Activated CD8-positive, alpha-beta memory T cell treated with anti-CD3 and anti-CD28 coated beads, Interleukin-2, amount 10 ng/mL, durations not matched to agents 7 days and 5 days (primary cell): ENCODE measurements at regions not wholly inside any gene's neighbourhood (a gene's known extent, or its start where the extent isn't known, plus 50 kb on each side); places are given as distances from the start of the nearest gene placed in this dataset.

ENCODE experiments used
- ATAC-seq: fragments of 150-1000 bp; cut with Tn5 transposase; one replicate; pipeline ENCODE4 v1.10.0; 2021; ENCODE audit warnings: moderate library complexity
- CTCF ChIA-PET: fragments of 350-600 bp; sonication (Branson Sonifier 250); formaldehyde crosslinking; loops from one replicate; lab custom pipeline; 2021; ENCODE audit warnings: antibody characterized with exemption; lab: Charles Lee
- DNase-seq: peaks from one replicate; pipeline ENCODE4 v3.0.0-alpha.2; 2020
- H3K27ac Mint-ChIP-seq: one replicate; pipeline ENCODE4 v1.8.0; 2021; ENCODE audit warnings: mild to moderate bottlenecking, mixed read lengths
- H3K27me3 Mint-ChIP-seq: one replicate; pipeline ENCODE4 v1.8.0; 2021; ENCODE audit warnings: mixed read lengths
- H3K36me3 Mint-ChIP-seq: one replicate; pipeline ENCODE4 v1.8.0; 2021; ENCODE audit warnings: mild to moderate bottlenecking, mixed read lengths
- H3K4me1 Mint-ChIP-seq: one replicate; pipeline ENCODE4 v1.8.0; 2021; ENCODE audit warnings: mixed read lengths
- H3K4me3 Mint-ChIP-seq: one replicate; pipeline ENCODE4 v1.8.0; 2021; ENCODE audit warnings: mild to moderate bottlenecking, moderate library complexity, mixed read lengths
- H3K9me3 Mint-ChIP-seq: one replicate; pipeline ENCODE4 v1.8.0; 2022; ENCODE audit warnings: low read depth, mixed read lengths

DNA sequence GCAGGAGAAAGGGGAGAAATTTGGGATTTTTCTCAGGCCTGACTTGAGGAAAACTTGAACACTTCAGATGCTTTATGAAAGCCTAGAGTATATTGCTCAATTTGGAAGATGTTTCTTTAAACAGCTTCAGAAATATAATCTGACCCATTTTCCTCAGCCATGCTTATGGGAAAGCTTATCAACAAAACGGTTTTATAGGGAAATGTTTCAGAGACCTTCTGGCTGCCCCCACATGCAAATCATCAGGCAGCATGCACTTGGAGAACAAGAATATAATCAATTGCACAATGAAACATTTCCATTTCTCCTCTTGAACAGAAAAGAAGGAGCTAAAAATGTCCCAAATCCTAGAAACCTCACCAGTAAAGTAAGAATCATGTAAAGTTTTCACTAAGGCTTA, 411.2 kb upstream of the ETAA1 start:
- Mint-ChIP-seq H3K27ac (no peak overlapping the region), H3K27me3 (no peaks in the 10 kb centered on the region), H3K36me3 (no peaks in the 10 kb centered on the region), H3K9me3 (no peaks in the 10 kb centered on the region), H3K4me3 (no peak overlapping the region), H3K4me1 (no peaks in the 10 kb centered on the region)
- no peak for ATAC-seq
- CTCF ChIA-PET: no interaction called here
- no peak for DNase-seq

DNA sequence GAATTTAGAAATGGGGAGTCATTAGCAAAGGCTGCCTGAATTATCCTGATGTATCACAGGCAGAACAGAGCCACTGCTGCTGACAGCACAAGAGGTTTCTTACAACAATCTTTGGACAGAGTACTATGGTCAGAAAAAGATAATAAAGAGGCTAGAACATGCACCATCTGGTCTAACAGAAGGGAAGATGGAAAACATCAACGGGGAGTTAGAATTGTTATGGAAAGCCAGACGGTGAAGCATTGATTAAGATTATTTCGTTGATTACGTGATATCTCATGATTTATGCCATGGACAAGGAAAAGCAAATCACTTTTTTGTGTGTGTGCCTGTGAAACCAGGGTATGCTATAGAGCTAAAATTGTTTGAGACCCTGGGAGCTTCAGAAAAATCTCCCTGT, 409.4 kb upstream of the ETAA1 start:
- ATAC-seq (no peak), DNase-seq (no peak)
- H3K27me3 Mint-ChIP-seq: no peaks in the 10 kb centered on the region
- CTCF ChIA-PET: no interaction called here
- H3K27ac Mint-ChIP-seq: no peak overlapping the region
- no peaks in the 10 kb centered on the region for H3K4me1 Mint-ChIP-seq
- H3K4me3 Mint-ChIP-seq: no peak overlapping the region
- H3K36me3 Mint-ChIP-seq: no peaks in the 10 kb centered on the region
- H3K9me3 Mint-ChIP-seq: no peaks in the 10 kb centered on the region

DNA sequence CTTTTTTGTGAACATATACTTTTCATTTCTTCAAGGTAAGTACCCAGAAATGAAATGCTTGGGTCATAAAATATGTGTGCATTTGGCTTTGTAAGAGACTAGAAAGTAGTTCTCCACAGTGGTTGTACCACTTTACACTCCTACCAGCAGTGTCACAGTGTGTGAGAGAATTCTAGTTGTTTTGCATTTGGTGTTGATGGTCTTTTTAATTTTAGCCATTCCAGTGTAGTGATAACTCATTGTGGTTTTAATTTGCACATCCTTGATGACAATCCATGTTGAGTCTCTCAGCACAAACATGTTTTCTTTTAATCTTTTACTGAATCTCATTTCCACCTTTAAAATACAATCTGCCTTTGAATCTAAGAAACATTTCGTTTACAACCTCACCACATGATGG, 402.5 kb upstream of the ETAA1 start:
- H3K27me3 Mint-ChIP-seq: no peaks in the 10 kb centered on the region
- H3K27ac Mint-ChIP-seq: no peak overlapping the region
- no peak overlapping the region for H3K4me3 Mint-ChIP-seq
- H3K4me1 Mint-ChIP-seq: no peaks in the 10 kb centered on the region
- CTCF ChIA-PET: no interaction called here
- peaks cover 5% of the 10 kb centered on the region for H3K9me3 Mint-ChIP-seq
- no peak for ATAC-seq
- no peak for DNase-seq
- no peaks in the 10 kb centered on the region for H3K36me3 Mint-ChIP-seq

DNA sequence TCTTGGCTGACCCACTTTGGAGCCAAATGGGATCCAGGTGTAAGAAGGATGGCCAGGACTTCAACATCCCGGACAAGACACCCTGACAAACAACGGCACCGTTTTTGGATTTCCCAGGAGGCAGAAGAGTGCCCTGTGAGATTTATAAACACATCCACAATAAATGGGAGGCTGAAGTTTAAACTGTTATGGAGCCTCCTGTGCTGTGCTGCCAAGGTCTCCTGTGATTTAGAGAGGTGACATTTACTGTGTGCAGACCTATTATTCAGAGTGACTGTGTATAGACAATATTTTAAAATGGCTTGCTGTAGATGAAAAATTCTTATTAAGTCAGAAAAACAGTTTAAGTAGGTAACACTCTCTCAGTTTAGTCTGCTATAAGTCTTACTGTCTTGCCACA, 401.5 kb upstream of the ETAA1 start:
- Mint-ChIP-seq H3K9me3 (peaks cover 5% of the 10 kb centered on the region), H3K27ac (no peak overlapping the region), H3K4me1 (no peaks in the 10 kb centered on the region), H3K36me3 (no peaks in the 10 kb centered on the region), H3K4me3 (no peak overlapping the region), H3K27me3 (no peaks in the 10 kb centered on the region)
- CTCF ChIA-PET: no interaction called here
- no peak for ATAC-seq
- no peak for DNase-seq

DNA sequence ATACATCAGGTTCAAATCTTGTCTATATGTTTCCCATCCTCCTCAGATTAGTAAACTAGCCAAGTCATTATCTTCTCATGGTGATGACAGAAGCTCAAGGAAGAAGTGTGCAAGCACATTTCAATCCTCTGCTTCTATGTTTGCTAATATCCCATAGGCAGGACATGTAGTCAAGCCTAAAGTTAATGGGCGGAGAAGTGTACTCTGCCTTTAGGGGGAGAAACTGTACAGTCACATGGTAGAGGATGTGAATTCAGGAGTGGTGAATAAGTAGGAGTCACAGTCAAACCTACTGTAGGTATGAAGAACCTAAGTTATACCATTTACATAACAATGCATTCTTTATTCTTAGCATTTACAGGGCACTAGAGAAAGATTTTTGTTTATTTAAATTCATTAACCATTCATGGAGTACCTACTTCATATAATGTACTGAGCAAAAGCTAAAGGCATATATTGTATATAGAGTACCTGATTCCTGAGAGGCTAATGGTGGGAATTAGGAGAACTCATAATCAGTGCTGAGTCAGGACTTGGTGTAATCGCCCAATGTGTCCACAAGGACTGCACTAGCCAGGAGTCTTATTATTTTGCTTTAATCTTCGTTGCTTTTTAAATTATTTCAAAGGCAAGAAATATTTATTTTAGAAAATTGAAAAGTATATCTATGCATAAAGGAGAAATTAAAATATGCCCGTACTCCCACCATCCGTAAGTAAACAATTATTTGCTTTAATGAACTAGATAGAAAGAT, 394.3 kb upstream of the ETAA1 start:
- ATAC-seq (no peak), DNase-seq (no peak)
- Mint-ChIP-seq H3K4me1 (no peaks in the 10 kb centered on the region), H3K27ac (no peak overlapping the region), H3K27me3 (no peaks in the 10 kb centered on the region), H3K4me3 (no peak overlapping the region), H3K36me3 (no peaks in the 10 kb centered on the region), H3K9me3 (peaks cover 5% of the 10 kb centered on the region)
- CTCF ChIA-PET: no interaction called here

DNA sequence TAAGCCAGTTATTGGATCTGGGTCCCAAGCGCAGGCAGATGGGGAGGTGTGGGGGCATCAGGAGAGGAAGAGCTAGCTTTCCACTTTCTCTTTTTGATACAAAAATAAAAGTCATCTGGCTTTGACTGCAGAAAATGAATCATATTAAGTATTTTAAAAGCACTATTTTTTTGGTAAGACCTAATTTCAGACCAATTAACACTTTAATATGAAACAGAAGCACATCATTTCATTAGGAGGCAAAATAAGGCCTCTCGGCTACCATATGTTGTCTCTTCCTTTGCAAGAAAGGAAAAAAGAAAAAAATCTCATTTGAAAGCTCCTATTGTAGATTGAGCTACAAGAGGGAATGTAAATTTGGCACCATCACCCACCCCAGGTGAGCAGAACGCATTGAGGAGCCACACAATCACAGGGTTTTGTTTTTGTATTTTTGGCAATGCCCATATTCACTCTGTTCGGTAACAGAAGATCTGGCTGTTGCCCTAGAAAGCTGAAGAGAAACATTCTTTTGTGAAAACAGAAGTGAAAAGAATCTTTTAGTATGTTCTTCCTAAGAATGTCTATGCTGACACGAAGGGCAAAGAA, 390.7 kb upstream of the ETAA1 start:
- Mint-ChIP-seq H3K4me3 (no peak overlapping the region), H3K27me3 (no peaks in the 10 kb centered on the region), H3K27ac (no peak overlapping the region), H3K4me1 (no peaks in the 10 kb centered on the region), H3K36me3 (no peaks in the 10 kb centered on the region), H3K9me3 (no peaks in the 10 kb centered on the region)
- CTCF ChIA-PET: no interaction called here
- no peak for DNase-seq
- no peak for ATAC-seq

DNA sequence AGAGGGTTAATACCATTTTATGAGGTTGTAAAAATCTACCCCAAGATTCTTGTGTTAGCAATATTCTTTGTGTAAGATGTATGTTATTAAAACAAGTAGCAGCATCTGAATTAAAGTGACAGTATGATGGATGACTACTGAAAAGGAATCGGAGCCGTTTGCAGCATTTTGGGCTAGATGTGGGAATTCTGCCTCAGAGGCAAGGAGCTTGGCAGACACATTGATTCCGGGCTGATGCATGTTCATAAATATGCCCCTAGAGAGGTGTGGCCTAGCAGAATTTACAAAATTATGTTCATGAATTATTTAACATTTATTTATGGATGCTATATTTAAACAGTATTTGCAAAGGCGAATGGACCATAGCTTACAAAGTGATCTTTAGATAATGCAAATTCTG, 389.0 kb upstream of the ETAA1 start:
- DNase-seq: no peak
- Mint-ChIP-seq H3K4me1 (no peaks in the 10 kb centered on the region), H3K36me3 (no peaks in the 10 kb centered on the region), H3K9me3 (no peaks in the 10 kb centered on the region), H3K4me3 (no peak overlapping the region), H3K27me3 (no peaks in the 10 kb centered on the region), H3K27ac (no peak overlapping the region)
- CTCF ChIA-PET: no interaction called here
- no peak for ATAC-seq

DNA sequence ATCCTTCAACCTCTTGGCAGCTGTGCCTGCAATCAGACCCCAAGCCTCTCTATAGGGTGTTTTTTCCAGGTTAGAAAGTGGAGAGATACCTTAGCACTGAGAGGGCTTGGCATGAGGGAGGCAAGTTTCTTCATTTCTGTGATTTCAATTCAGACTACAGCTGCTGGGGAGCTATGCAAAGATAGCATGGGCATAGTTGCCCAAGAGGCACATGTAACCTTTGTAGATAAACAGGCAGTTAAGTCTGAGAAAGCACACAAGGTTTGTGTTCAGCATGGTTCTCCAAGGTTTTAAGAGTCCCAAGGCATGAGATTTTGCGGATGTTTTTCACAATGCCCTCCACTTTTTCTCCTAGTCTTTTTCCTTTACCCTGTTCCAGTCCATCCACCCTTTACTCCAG, 385.0 kb upstream of the ETAA1 start:
- ATAC-seq: no peak
- Mint-ChIP-seq H3K36me3 (no peaks in the 10 kb centered on the region), H3K27ac (no peak overlapping the region), H3K4me3 (no peak overlapping the region), H3K4me1 (no peaks in the 10 kb centered on the region), H3K27me3 (no peaks in the 10 kb centered on the region), H3K9me3 (no peaks in the 10 kb centered on the region)
- no peak for DNase-seq
- CTCF ChIA-PET: no interaction called here

DNA sequence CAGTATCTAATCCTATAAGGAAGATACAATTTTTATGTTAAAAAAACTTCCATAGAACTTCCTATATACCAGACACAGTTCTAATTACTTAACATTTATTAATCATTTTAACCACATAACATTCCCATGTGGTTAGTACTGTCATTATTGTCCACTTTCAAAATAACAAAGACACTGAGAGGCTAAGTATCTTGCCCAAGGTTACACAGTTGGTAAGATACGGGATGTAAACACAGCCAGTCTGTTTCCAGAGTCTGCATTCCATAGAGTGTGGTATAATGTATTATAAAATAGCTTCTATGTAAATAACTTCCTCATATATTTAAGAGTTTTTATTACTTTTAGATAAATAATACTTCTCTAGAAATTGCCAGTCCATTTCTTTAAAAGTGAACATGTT, 383.3 kb upstream of the ETAA1 start:
- Mint-ChIP-seq H3K4me1 (no peaks in the 10 kb centered on the region), H3K27ac (no peak overlapping the region), H3K36me3 (no peaks in the 10 kb centered on the region), H3K27me3 (no peaks in the 10 kb centered on the region), H3K4me3 (no peak overlapping the region), H3K9me3 (no peaks in the 10 kb centered on the region)
- ATAC-seq (no peak), DNase-seq (no peak)
- CTCF ChIA-PET: no interaction called here

DNA sequence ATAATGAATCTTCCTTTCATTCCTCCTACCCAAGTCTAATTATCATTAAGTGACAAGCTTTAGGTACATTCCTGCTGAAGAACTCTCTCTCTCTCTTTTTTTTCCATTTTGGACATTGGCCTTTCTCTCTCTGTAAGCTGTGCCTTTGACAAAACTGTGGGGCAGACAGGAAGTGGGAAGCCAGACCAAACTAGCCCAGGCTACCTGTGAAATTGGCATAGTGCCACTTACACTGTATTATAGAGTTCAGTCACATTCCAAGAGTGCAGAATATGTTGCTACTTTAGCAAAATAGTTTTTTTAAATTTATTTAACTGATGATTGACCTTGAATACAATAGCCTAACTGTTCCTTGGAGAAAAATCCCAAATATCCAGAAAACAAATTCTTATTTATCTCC, 381.5 kb upstream of the ETAA1 start:
- no peaks in the 10 kb centered on the region for H3K4me1 Mint-ChIP-seq
- H3K4me3 Mint-ChIP-seq: no peak overlapping the region
- H3K27me3 Mint-ChIP-seq: no peaks in the 10 kb centered on the region
- H3K9me3 Mint-ChIP-seq: no peaks in the 10 kb centered on the region
- DNase-seq (no peak), ATAC-seq (no peak)
- no peak overlapping the region for H3K27ac Mint-ChIP-seq
- H3K36me3 Mint-ChIP-seq: no peaks in the 10 kb centered on the region
- CTCF ChIA-PET: no interaction called here

DNA sequence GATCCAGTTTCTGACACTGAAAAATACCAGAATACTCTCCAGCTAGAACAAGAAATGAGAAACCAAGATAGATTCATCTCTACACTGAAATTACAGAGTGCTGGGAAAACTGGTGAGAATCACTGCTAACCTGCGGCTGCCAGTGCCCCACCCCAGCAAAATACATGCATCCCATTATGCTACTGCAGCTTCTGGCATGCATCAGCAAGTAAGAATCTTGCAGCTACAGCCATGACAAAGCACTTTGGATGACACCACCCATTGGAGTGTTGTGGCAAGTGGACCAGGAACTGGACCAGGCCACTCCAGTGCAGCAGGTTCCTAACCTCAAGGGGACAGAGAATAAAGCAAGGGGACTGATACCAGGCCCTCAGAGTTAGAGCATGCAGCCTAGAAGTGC, 378.8 kb upstream of the ETAA1 start:
- CTCF ChIA-PET: no interaction called here

DNA sequence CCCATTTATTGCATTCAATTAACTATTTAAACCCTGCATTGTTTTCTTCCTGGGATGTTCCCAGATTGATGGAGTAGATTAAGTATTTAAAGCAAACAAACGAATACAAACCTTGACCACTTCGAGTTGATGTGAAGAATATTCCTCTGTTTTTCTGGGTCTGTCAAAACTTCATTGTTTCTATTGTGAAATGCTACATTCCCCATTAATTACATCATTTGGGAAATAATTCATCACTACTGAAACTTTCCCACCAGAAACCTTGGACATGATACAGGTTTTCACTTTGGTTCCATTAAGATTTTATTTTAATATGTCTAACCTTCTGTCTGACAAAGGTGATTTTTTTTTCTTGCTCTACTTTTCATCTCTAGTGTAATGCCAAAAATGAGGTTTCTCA, 365.1 kb upstream of the ETAA1 start:
- no peaks in the 10 kb centered on the region for H3K9me3 Mint-ChIP-seq
- H3K36me3 Mint-ChIP-seq: no peaks in the 10 kb centered on the region
- no peak overlapping the region for H3K27ac Mint-ChIP-seq
- no peaks in the 10 kb centered on the region for H3K27me3 Mint-ChIP-seq
- H3K4me3 Mint-ChIP-seq: no peak overlapping the region
- H3K4me1 Mint-ChIP-seq: no peaks in the 10 kb centered on the region
- CTCF ChIA-PET: no interaction called here
- DNase-seq: no peak
- ATAC-seq: no peak

More for the DNA sequence above, 378.8 kb upstream of the ETAA1 start:
- DNase-seq: no peak
- ATAC-seq: no peak
- no peaks in the 10 kb centered on the region for H3K4me1 Mint-ChIP-seq
- no peaks in the 10 kb centered on the region for H3K27me3 Mint-ChIP-seq
- H3K27ac Mint-ChIP-seq: no peak overlapping the region
- H3K36me3 Mint-ChIP-seq: no peaks in the 10 kb centered on the region
- H3K4me3 Mint-ChIP-seq: no peak overlapping the region
- H3K9me3 Mint-ChIP-seq: no peaks in the 10 kb centered on the region

DNA sequence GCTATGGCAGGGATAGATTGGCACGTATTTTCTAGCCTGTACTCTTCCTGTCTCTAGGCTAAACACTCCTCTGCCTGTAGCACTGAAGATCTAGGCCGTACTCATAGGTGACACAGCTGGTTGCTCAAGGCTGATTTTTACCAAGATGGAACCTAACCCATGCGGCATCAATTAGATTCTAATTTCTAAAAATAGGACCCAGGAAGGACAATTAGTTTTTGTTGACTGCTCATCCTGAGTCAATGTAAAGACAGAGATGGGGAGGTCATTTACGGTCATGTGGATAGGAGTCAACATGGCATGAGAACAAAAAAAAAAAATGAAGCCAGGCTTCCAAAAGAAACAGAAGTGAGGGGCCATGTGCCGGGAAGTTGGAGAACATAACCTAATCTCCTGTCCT, 360.7 kb upstream of the ETAA1 start:
- Mint-ChIP-seq H3K27ac (no peak overlapping the region), H3K9me3 (no peaks in the 10 kb centered on the region), H3K4me3 (no peak overlapping the region), H3K36me3 (no peaks in the 10 kb centered on the region), H3K27me3 (no peaks in the 10 kb centered on the region), H3K4me1 (no peaks in the 10 kb centered on the region)
- DNase-seq (no peak), ATAC-seq (no peak)
- CTCF ChIA-PET: no interaction called here

DNA sequence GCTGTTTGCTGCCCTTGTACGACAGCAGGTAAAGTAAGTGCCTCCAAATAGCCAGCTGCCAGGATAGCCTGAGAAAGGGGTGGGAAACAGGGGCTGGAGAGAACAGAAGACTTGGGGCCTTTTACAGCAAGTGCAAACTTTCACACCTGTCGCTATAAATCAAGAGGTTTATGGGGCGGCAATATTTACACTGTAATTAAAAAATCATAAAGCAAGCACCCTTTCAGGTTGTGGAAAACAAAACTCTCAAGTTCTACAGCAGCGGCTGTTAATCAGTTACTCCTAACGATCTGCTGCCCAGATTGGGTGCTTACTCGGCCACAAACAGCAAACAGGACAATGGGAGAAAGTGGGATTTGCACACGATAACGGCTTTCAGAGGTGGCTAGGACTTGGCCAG, 359.5 kb upstream of the ETAA1 start:
- no peaks in the 10 kb centered on the region for H3K36me3 Mint-ChIP-seq
- no peak overlapping the region for H3K27ac Mint-ChIP-seq
- ATAC-seq: no peak
- H3K27me3 Mint-ChIP-seq: no peaks in the 10 kb centered on the region
- DNase-seq: no peak
- H3K4me3 Mint-ChIP-seq: no peak overlapping the region
- H3K9me3 Mint-ChIP-seq: no peaks in the 10 kb centered on the region
- CTCF ChIA-PET: no interaction called here
- no peaks in the 10 kb centered on the region for H3K4me1 Mint-ChIP-seq
